HG03103 (cell line): ENCODE measurements at regions not wholly inside any gene's neighbourhood (a gene's known extent, or its start where the extent isn't known, plus 50 kb on each side); places are given as distances from the start of the nearest gene placed in this dataset.
"Not testable (repeated sequence)": the region's sequence is repeated elsewhere in the genome, so short reads cannot be mapped to it uniquely, and the experiment has no call there.

Source experiments
- ATAC-seq: cut with Tn5 transposase; IDR thresholded peaks from one replicate; pipeline ENCODE4 v1.9.1; 2021; ENCODE audit warnings: low read depth; ENCODE audit not compliant: unreplicated experiment

DNA sequence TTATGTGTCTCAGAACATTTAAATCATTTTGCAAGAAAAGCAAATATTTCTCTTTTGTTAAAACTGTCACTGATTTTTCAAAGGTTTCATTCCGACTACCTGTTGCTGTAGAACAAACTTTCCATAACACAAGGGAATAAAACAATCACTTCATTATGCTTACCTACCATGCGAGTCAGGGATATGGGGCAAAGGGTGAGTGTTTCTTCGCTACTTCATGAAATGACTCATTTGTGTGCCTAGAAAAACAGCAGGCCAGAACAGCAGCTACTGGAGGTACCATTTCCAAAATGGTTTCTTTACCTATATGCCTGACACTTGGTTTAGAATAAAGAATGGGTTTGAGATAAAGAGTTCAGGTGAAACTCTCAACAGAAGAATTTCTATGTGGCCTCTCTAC is 712.5 kb downstream of the PLOD2 start:
- no peak for ATAC-seq

DNA sequence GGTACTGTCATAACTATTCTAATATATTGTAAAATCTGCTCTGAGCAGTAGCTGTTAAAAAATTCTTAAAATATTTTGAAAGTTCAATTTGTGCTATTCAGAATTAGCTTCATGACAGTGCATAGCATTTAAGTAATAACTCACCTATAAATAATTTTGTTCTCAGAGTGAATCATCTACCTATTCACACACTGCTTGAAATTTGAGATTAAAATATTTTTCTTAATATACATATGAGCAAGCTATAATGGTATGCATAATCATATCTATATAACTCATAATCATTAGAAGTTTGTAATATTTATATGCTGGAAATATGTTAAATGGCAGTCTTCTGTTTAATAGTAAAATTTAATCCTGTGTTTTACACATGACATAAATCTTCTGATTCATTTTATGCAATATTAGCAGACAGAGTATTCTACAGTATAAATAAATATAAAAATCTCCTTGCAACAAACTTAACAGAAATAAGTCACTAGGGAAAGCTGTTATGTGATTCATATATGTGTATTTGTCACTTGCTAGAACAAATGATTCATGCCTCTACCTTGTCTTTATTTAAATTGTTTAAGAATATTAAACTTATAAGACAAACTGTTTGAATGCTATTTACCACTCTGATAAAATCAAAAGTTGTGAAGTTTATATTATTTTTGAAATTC is 710.8 kb downstream of the PLOD2 start:
- ATAC-seq: no peak

DNA sequence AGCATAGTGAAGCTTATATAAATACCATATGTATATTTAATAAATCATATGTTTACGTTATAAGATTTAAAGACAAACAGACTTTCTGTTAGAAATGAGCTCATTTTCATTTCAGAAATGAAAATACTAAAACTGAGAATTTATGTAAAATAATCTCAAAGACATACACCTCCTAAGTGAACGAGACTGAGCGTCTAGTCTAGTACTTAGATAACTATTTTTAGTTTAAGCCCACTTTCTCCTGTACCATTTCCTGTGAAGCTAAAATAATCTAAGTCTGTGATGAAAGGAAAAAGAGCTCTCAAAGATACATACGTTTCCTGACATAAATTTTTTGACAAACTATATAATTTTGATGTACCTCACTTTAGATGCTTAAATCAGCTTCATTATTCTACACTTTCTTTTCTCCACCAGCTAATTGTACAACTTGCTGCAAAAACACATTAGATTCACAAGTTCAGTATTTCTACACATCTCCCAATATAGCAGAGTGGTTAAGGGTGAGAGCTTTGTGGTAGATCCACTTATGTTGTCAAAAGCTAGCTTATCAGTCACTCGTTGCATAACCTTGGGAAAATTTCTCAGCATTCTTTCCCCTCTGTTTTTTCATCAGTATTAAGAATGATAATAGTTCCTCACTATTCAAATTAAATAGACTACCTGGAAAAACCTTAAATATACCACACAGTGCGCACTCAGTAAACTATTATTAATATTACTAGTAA is 703.0 kb downstream of the PLOD2 start:
- no peak for ATAC-seq

GRCh38 chr3:145459681-145460080 is 701.3 kb downstream of the PLOD2 start:
- ATAC-seq: not testable (repeated sequence)

DNA sequence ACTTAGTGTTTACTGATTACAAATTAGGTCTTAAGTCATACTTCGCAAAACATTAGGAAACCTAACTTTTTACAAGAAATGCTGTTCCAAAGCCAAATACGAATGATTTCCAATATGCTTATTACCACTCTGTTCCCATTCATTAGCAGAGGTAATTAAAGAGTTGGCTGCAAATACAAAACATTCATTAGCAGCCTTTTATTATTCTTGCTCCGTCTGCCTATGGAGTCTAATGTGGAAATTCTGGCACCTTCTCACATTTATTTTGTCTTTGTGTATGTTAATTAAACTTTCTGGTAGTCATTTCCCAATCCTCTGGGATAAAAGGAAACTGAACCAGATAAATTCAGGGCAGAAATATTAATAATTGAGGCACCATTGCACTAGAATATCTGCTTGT is 689.0 kb downstream of the PLOD2 start:
- ATAC-seq: no peak

DNA sequence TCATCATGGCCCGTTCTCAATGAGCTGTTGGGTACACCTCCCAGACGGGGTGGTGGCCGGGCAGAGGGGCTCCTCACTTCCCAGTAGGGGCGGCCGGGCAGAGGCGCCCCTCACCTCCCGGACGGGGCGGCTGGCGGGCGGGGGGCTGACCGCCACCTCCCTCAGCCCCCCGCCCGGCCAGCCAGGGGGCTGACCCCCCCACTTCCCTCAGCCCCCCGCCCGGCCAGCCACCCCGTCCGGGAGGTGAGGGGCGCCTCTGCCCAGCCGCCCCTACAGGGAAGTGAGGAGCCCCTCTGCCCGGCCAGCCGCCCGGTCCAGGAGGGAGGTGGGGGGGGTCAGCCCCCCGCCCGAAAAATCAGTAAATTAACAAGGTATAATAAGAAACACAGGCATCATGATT is 678.2 kb downstream of the PLOD2 start:
- ATAC-seq: not testable (repeated sequence)

GRCh38 chr3:145483992-145484391 is 677.0 kb downstream of the PLOD2 start:
- ATAC-seq: no peak

- ATAC-seq: no peak
These were observed 672.0 kb downstream of the PLOD2 start for GRCh38 chr3:145489011-145489410.

DNA sequence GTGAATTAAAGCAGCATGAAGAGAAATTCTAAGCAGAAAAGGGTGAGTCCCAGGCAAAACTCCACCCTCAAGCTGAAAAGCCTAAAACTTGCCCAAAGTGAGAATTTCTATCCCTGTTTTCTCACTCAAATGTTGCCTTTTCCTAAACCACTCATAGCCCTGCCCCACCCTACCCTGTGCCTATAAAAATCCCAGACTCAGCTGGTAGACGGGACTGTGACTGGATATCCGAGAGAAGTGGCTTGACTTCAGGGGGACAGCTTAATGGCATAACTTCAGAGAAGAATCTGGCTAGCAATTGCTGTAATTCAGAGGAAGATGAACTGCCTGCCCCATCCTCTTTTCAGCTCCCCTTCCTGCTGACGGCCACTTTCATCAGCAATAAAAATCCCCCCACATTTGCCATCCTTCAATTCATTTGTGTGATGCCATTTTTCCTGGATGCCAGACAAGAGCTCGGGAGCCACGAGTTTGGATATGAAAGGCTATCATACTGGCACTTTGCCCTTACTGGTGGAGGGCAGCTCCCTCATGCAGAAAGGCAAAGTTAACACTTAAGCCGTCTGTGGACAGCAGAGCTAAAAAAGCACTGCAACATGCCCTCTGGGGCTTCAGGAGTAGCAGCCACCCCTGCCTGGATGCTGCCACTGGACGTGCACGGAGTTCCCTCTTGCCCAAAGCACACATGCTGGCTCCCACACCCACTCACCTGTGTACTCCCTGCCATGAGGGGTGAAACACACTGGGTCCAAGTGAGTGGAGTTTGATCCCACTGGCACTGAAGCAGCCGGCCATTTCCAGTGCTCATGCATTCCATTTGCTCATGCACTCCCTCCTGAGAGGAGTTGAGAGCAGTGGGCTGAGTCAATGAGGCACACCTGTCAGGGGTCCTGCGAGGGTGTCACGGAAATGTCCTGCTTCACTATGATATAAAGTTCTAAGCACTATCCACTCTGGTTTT is 670.6 kb downstream of the PLOD2 start:
- no peak for ATAC-seq

DNA sequence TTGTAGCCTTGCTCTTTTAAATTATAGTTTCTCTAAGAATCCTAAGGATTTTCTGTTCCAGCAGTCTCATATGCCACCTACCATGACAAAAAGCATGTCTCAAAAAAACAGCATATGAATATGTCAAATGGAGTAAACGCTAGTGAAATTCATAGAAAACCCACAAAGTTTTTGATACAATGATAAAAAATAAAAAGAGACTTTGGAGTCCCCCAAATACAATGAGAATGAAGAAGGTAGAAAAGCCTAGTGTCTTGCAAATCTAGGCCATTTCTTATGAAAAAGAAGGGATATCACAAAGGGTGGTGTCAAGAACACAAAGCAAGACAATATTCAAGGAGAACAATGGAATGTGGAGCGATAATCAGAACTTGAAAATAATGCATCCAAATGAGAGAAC is 668.5 kb downstream of the PLOD2 start:
- ATAC-seq: no peak

- not testable (repeated sequence) for ATAC-seq
These were observed 643.6 kb downstream of the PLOD2 start for GRCh38 chr3:145517416-145517815.

- ATAC-seq: no peak
These were observed 642.3 kb downstream of the PLOD2 start for GRCh38 chr3:145518639-145519038.

DNA sequence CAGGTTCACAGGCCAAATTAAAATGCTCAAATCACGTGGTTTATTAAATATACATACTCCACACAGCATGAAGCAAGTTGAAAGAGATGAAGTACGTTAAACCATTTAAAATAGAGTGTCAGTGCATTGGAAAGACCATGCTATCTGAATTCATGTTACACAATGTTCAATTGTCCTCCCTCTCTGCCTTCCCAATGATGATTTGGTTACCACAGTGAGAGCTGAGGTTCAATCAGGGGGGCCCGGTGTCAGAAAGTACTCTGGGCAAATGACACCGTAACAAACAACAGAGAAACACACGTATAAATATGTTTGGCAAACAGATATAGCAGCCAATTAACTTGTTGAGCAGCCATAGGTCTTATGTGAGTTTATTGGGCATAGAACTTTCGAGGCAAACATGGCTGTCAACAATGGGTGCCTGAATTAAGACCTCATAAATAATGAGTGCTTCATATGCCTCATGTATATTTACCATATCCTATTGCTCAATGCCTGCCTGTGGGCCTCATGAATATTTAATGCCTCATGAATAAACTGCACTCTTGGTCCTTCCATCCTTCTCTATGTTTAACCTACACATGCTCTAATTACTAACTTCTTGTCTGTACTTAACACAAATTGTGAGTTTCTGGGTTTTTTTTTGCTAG is 641.5 kb downstream of the PLOD2 start:
- no peak for ATAC-seq

GRCh38 chr3:145522179-145522578 is 638.8 kb downstream of the PLOD2 start:
- no peak for ATAC-seq

GRCh38 chr3:145522893-145523651 is 637.9 kb downstream of the PLOD2 start:
- ATAC-seq: no peak

GRCh38 chr3:145531548-145531947 is 629.4 kb downstream of the PLOD2 start:
- ATAC-seq: no peak

DNA sequence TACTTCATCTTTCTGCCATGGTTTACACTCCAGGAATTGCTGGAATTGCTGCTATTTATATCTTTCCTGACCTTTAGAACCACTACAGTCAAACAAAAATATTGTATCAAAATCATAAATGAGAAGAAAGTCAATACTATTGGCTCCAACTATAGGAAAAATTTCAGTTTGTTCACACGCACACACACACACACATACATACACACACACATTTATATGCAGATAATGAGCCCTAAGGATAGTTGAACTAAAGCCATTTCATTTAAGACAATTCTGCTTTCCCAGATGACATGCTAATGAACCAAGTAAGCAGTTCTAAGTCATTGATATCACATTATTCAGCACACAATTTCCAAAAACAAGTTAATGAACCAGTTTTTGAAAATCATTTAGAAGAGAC is 627.3 kb downstream of the PLOD2 start:
- ATAC-seq: no peak

DNA sequence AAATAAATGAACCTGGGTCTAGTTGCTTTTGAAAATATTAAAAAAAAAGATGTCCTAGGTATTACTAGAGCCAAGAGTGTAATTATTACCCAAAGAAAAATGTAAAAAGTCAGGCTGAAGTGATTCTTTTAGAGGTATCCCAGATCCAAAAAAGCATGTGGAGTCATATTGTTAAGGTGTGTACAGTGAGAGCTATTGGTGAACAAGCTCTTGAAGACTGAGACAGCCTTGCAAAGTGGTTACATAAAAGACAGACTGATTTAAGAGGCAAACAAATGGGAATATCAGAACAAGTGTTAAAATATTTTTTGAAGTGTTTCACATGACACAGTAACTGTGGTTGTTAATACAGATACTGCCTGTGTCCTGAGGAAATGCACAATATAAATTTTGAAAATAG is 624.5 kb downstream of the PLOD2 start:
- ATAC-seq: no peak

- ATAC-seq: no peak
These were observed 610.5 kb downstream of the PLOD2 start for GRCh38 chr3:145550522-145550921.

- no peak for ATAC-seq
These were observed 603.6 kb downstream of the PLOD2 start for GRCh38 chr3:145557405-145557804.
